ENCODE measurements at regions not wholly inside any gene's neighbourhood (a gene's known extent, or its start where the extent isn't known, plus 50 kb on each side); places are given as distances from the start of the nearest gene placed in this dataset.

- TF ChIP-seq, protein P1, sequence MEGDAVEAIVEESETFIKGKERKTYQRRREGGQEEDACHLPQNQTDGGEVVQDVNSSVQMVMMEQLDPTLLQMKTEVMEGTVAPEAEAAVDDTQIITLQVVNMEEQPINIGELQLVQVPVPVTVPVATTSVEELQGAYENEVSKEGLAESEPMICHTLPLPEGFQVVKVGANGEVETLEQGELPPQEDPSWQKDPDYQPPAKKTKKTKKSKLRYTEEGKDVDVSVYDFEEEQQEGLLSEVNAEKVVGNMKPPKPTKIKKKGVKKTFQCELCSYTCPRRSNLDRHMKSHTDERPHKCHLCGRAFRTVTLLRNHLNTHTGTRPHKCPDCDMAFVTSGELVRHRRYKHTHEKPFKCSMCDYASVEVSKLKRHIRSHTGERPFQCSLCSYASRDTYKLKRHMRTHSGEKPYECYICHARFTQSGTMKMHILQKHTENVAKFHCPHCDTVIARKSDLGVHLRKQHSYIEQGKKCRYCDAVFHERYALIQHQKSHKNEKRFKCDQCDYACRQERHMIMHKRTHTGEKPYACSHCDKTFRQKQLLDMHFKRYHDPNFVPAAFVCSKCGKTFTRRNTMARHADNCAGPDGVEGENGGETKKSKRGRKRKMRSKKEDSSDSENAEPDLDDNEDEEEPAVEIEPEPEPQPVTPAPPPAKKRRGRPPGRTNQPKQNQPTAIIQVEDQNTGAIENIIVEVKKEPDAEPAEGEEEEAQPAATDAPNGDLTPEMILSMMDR (IDR thresholded peaks at IDR 0.05): no peak
- 16% methylated on average over 3 of the region's 3 CpGs for whole genome bisulfite sequencing, 2 donors
- intact Hi-C loops (cut with DNase I): no loop called here
- Histone ChIP-seq H3K27ac (peak overlapping the region in 1 of 10 donors; percentile 39), H3K27me3 (no peaks in the 10 kb centered on the region), H3K9me3 (no peaks in the 10 kb centered on the region), H3K4me1 (peaks cover 0 to 9% (median 0%) of the 10 kb centered on the region in 9 donors), H3K4me3 (no peak overlapping the region), H3K36me3 (no peaks in the 10 kb centered on the region)
- ATAC-seq: peak in 6 of 8 donors; percentile 59 to 91 (median 78)
- peak in 1 of 2 donors; percentile 19 for DNase-seq
Observed at GRCh38 chr9:17962747-17963146, 383.9 kb downstream of the SH3GL2 start.

DNA sequence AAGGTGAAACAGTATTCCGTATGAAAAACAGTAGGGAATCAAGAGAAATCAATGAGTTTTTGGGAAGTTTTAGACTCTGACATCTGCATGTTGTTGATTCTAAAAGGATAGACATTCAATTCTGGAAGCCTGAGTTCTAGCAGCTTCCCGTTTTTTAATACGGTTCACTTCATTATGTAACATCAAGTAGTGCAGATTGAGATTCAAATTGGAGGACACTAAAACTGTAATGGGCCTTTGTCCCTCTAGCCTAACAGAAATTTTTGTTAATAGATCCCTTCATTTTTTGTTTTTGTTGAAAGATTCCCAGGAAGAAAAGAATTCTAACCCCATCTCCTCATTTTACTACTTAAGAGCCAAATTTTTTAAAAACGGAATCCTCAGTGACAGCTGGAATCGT lies 384.6 kb downstream of the SH3GL2 start:
- H3K27ac ChIP-seq: peak overlapping the region in 1 of 10 donors; percentile 39
- ATAC-seq (no peak), DNase-seq (no peak)
- peaks cover 0 to 9% (median 0%) of the 10 kb centered on the region in 9 donors for H3K4me1 ChIP-seq
- intact Hi-C loops (cut with DNase I): no loop called here
- H3K4me3 ChIP-seq: no peak overlapping the region
- no peaks in the 10 kb centered on the region for H3K36me3 ChIP-seq
- 55 to 63% methylated on average over 5 of the region's 5 CpGs for WGBS, 2 donors
- H3K27me3 ChIP-seq: no peaks in the 10 kb centered on the region
- no peaks in the 10 kb centered on the region for H3K9me3 ChIP-seq
- TF ChIP-seq, protein P1 (IDR thresholded peaks at IDR 0.05): no peak

GRCh38 chr9:17967731-17968130 lies 388.9 kb downstream of the SH3GL2 start:
- TF ChIP-seq, protein P1 (IDR thresholded peaks at IDR 0.05): no peak
- Histone ChIP-seq H3K4me3 (no peak overlapping the region), H3K36me3 (no peaks in the 10 kb centered on the region), H3K4me1 (peaks cover 0 to 7% (median 0%) of the 10 kb centered on the region in 9 donors), H3K27ac (no peak overlapping the region), H3K27me3 (no peaks in the 10 kb centered on the region), H3K9me3 (no peaks in the 10 kb centered on the region)
- DNase-seq: no peak
- ATAC-seq: no peak
- WGBS, 2 donors: 37 to 74% methylated on average over 3 of the region's 3 CpGs
- intact Hi-C loops (cut with DNase I): no loop called here

- TF ChIP-seq, protein P1 (IDR thresholded peaks at IDR 0.05): no peak
Observed at GRCh38 chr9:17969232-17969631, 390.4 kb downstream of the SH3GL2 start.

More at GRCh38 chr9:17969232-17969631, 390.4 kb downstream of the SH3GL2 start:
- DNase-seq (no peak), ATAC-seq (no peak)
- 0 to 100% methylated on average over 1 of the region's 1 CpG for WGBS, 2 donors
- intact Hi-C loops (cut with DNase I): no loop called here
- no peak overlapping the region for H3K27ac ChIP-seq
- no peaks in the 10 kb centered on the region for H3K27me3 ChIP-seq
- no peaks in the 10 kb centered on the region for H3K4me1 ChIP-seq
- no peak overlapping the region for H3K4me3 ChIP-seq
- no peaks in the 10 kb centered on the region for H3K36me3 ChIP-seq
- H3K9me3 ChIP-seq: peaks cover 0 to 6% (median 0%) of the 10 kb centered on the region in 11 donors
